Stomach (tissue), 8 donors: ENCODE measurements at regions not wholly inside any gene's neighbourhood (a gene's known extent, or its start where the extent isn't known, plus 50 kb on each side); places are given as distances from the start of the nearest gene placed in this dataset.

Experiments used
- DNase-seq, 2 donors: peaks; one replicate each; pipeline versions ENCODE4 v3.0.0 to v3.0.0-alpha.2; 2013 to 2019
- H3K27ac ChIP-seq, 5 donors: fragments of 200-600 bp in 4 of 5; sonication (generic) in 4 of 5; one replicate each; pipeline ENCODE4 v1.5.1; 2013 to 2019; ENCODE audit warnings: mild to moderate bottlenecking in 1 of 5, moderate library complexity in 1 of 5
- H3K27me3 ChIP-seq, 3 donors: fragments of 200-600 bp; sonication (generic); one replicate each; pipeline ENCODE4 v1.5.1; 2017 to 2019; ENCODE audit warnings: mixed run types in 1 of 3
- H3K36me3 ChIP-seq, 4 donors: fragments of 200-600 bp; sonication (generic); 1 replicate in 3 of 4; 2 replicates in 1 of 4; pipeline ENCODE4 v1.5.1; 2016 to 2019
- H3K4me1 ChIP-seq, 4 donors: fragments of 200-600 bp; sonication (generic); one replicate each; pipeline ENCODE4 v1.5.1; 2016 to 2019
- H3K4me3 ChIP-seq, 4 donors: fragments of 200-600 bp; sonication (generic) in 3 of 4; one replicate each; pipeline ENCODE4 v1.5.1; 2016 to 2019; ENCODE audit warnings: mild to moderate bottlenecking in 1 of 4
- H3K9me3 ChIP-seq, 4 donors: fragments of 200-600 bp; sonication (generic); one replicate each; pipeline ENCODE4 v1.5.1; 2016 to 2019
- EP300 ChIP-seq: sonication (generic); formaldehyde crosslinking; IDR thresholded peaks from one replicate; pipeline ENCODE4 v1.6.1; 2017; ENCODE audit warnings: antibody characterized with exemption
- POLR2A ChIP-seq, 4 donors: fragments of 450-650 bp; IDR thresholded peaks; one replicate each; pipeline ENCODE4 v1.6.1; 2016; ENCODE audit warnings: antibody characterized with exemption in 4 of 4, control low read depth in 2 of 4, mild to moderate bottlenecking in 1 of 4, moderate library complexity in 1 of 4
- POLR2AphosphoS5 ChIP-seq, 3 donors: sonication (generic); formaldehyde crosslinking; IDR thresholded peaks; one replicate each; pipeline ENCODE4 v1.6.1; 2016; ENCODE audit warnings: antibody characterized with exemption in 3 of 3
- WGBS, 5 donors: extraction: QIAGEN DNeasy Blood & Tissue Kit in 3 of 5; methylation state at CpG; one replicate each; pipeline versions ENCODE4 v1.1.5 to v1.1.7; 2013 to 2018; 5-methylcytosine and 5-hydroxymethylcytosine counted together
- intact Hi-C: fragments of 100-400 bp; cut with DNase I; formaldehyde crosslinking; loops from one replicate; pipeline ENCODE4 v1.15.1; 2023; ENCODE audit warnings: low total_unique reads
- TF ChIP-seq, protein P1 (sequence below), 7 experiments: fragments of 450-650 bp in 4 of 7; fragments of 200-600 bp in 3 of 7; sonication (generic) in 3 of 7; IDR thresholded peaks; one replicate each; pipeline ENCODE4 v1.5.1; 2016 to 2019; ENCODE audit warnings: antibody characterized with exemption in 7 of 7, control low read depth in 2 of 7, mild to moderate bottlenecking in 1 of 7
- donor health status: healthy with polysubstance abuse.
- donor health status: Bipolar disorder and iron deficiency.
- donor health status: healthy.

DNA sequence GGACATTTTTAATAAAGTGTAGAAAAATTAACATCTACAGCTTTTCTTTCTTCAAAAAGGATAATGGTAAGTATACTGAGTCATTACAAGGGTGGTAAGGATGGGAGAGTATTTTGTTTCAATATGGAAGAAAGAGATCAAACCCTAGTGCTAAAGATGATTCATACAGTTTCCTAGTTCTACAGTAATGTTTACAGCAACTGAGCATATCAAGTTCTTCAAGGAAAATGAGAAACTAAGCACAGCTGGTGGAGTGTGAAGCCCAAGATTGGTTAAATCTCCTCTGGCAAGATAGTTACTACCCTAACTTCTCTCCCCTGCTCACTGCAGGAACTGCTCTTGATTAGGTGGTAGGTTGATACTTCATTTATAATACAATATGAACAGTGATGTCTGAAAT lies 467.5 kb downstream of the XIRP2 start:
- H3K27ac ChIP-seq, result no peak overlapping the region
- no peak for DNase-seq
- no peaks in the 10 kb centered on the region for H3K4me1 ChIP-seq
- no peaks in the 10 kb centered on the region for H3K9me3 ChIP-seq
- no peaks in the 10 kb centered on the region for H3K36me3 ChIP-seq
- intact Hi-C loops, result no loop called here
- TF ChIP-seq EP300, result no peak
- TF ChIP-seq, protein P1, sequence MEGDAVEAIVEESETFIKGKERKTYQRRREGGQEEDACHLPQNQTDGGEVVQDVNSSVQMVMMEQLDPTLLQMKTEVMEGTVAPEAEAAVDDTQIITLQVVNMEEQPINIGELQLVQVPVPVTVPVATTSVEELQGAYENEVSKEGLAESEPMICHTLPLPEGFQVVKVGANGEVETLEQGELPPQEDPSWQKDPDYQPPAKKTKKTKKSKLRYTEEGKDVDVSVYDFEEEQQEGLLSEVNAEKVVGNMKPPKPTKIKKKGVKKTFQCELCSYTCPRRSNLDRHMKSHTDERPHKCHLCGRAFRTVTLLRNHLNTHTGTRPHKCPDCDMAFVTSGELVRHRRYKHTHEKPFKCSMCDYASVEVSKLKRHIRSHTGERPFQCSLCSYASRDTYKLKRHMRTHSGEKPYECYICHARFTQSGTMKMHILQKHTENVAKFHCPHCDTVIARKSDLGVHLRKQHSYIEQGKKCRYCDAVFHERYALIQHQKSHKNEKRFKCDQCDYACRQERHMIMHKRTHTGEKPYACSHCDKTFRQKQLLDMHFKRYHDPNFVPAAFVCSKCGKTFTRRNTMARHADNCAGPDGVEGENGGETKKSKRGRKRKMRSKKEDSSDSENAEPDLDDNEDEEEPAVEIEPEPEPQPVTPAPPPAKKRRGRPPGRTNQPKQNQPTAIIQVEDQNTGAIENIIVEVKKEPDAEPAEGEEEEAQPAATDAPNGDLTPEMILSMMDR (IDR thresholded peaks at IDR 0.05), result no peak
- no peak for TF ChIP-seq POLR2AphosphoS5 (IDR thresholded peaks at IDR 0.05)
- TF ChIP-seq POLR2A (IDR thresholded peaks at IDR 0.05), result no peak
- no peak overlapping the region for H3K4me3 ChIP-seq
- no peaks in the 10 kb centered on the region for H3K27me3 ChIP-seq

DNA sequence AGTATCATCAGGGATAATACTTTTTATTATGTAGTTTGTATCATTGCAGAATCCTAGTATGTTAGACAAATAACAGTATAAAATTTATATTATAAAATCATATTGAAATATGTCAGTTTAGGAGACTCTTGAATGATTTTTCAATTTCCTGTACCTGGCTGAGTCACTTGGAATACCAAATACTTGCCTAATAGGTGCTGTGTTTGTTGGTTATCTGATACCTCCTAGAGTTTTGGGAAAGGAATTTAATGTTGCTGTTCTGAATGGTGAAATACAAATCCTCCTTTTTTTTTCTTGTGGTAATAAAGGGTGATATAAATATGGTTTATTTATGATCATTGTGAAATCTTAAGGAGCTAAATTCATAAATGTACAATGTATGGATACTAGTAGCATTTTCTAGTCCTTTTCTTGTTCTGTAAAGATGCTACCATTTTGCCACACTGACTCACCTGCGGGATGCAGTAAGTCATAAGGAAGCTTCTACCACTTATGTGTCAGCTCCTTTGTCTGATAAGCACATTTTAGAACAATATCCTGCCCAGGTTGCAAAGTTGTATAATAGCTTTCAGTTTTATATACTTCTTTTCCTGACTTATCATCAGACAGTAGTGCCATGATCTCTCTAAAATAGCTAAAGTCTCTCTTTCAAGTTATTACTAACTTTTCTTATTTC lies 465.5 kb downstream of the XIRP2 start:
- intact Hi-C loops, result no loop called here
- no peak overlapping the region for H3K4me3 ChIP-seq
- TF ChIP-seq POLR2A (IDR thresholded peaks at IDR 0.05), result no peak
- TF ChIP-seq, protein P1 (IDR thresholded peaks at IDR 0.05), result no peak
- no peak for TF ChIP-seq POLR2AphosphoS5 (IDR thresholded peaks at IDR 0.05)
- TF ChIP-seq EP300, result no peak
- no peaks in the 10 kb centered on the region for H3K36me3 ChIP-seq
- H3K9me3 ChIP-seq, result no peaks in the 10 kb centered on the region
- H3K27me3 ChIP-seq, result no peaks in the 10 kb centered on the region
- WGBS, 5 donors, result 84 to 100% (median 91%) methylated on average over 1 of the region's 1 CpG
- DNase-seq, result no peak
- H3K27ac ChIP-seq, result no peak overlapping the region
- H3K4me1 ChIP-seq, result no peaks in the 10 kb centered on the region

DNA sequence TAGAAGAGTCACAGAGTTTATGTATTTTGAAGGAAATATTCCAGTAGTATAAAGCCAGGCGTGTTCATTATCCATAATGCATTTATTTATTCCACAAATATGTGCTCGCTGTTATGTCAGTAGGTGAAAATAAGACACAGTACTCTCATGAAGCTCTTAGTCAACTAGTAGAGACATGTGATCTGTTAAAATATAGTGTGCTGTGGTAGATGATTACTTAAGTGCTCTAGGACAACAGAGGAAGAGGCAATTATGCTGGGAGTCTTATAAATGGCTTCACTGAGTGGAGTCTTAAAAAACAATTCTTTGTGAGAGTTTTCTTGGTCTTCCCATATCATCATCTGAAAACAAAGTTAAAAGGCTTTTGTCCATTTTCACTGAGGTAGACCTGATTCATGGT lies 457.3 kb downstream of the XIRP2 start:
- H3K27ac ChIP-seq, result no peak overlapping the region
- H3K36me3 ChIP-seq, result no peaks in the 10 kb centered on the region
- 80 to 87% (median 86%) methylated on average over 2 of the region's 2 CpGs for WGBS, 5 donors
- no peaks in the 10 kb centered on the region for H3K4me1 ChIP-seq
- DNase-seq, result no peak
- no peaks in the 10 kb centered on the region for H3K27me3 ChIP-seq
- TF ChIP-seq, protein P1 (IDR thresholded peaks at IDR 0.05), result no peak
- no peak for TF ChIP-seq EP300
- TF ChIP-seq POLR2A (IDR thresholded peaks at IDR 0.05), result no peak
- no peak for TF ChIP-seq POLR2AphosphoS5 (IDR thresholded peaks at IDR 0.05)
- intact Hi-C loops, result no loop called here
- no peaks in the 10 kb centered on the region for H3K9me3 ChIP-seq
- H3K4me3 ChIP-seq, result no peak overlapping the region

DNA sequence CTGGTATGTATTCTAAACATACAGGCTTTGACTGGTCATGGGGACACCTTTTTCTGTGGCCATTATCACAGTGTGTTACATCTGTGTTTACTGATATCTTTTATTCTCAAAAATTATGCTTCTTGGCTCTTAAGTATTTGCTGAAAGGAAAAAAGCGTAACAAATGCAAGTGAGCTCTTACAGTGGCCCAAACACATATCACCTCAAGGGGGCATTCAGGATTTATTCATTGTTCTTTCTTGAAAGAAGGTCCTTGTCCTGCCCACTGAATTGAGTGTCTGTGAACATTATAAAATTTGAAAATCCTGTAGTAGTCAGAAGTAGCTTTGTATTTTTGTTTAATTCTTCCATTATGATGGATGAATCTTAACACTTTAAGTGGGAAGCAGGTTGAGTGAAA lies 454.5 kb downstream of the XIRP2 start:
- Histone ChIP-seq H3K9me3 (no peaks in the 10 kb centered on the region), H3K4me1 (no peaks in the 10 kb centered on the region), H3K4me3 (no peak overlapping the region), H3K27ac (no peak overlapping the region), H3K27me3 (no peaks in the 10 kb centered on the region), H3K36me3 (no peaks in the 10 kb centered on the region)
- WGBS, 5 donors, result 46 to 77% (median 53%) methylated on average over 1 of the region's 1 CpG
- TF ChIP-seq, protein P1 (IDR thresholded peaks at IDR 0.05), result no peak
- TF ChIP-seq POLR2AphosphoS5 (IDR thresholded peaks at IDR 0.05) (no peak), POLR2A (IDR thresholded peaks at IDR 0.05) (no peak), EP300 (no peak)
- peak in 1 of 2 donors; percentile 12 for DNase-seq
- intact Hi-C loops, result no loop called here
